GM10266 (cell line): ENCODE measurements at regions not wholly inside any gene's neighbourhood (a gene's known extent, or its start where the extent isn't known, plus 50 kb on each side); places are given as distances from the start of the nearest gene placed in this dataset.

Experiments used
- DNase-seq: peaks from one replicate; pipeline ENCODE4 v3.0.0; 2012; ENCODE audit errors: extremely low spot score
- TF ChIP-seq, protein P1 (sequence below): IDR thresholded peaks from 2 replicates; pipeline ENCODE4 v1.5.1; 2012; ENCODE audit warnings: mild to moderate bottlenecking, low read depth; ENCODE audit not compliant: control insufficient read depth, insufficient read depth; ENCODE audit errors: missing control alignments

DNA sequence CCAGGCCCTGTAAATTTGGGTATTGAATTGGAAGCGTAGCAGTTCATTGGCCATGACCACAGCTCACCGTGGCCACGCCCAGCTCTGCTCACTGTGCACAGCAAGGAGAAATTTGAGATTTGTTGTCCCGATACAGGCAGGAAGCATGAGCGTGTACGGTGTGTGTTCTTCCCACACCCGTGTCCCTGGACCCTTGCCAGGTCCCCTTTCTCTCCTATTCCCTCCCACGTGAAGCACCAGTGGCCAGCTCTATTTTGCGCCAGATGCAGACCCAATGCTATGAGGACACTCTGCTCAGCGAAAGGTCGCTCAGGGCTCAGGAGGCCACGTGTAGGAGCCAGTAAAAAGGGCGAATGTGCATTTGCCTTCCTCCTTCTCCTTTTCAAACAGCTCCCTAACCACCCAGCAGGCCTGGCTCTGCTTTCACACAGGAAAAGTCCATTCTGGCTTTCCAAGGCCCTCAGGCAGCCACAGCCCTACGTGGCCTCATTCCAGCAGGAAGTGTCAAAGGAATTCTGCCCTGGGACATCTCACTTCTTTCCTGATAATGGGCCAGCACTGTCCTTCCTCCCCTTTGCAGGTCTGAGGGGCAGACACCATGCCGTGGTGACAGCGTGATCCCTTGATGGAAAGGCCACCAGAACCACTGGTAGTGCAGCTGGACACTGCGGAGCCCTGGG, 499.2 kb upstream of the CDH4 start:
- TF ChIP-seq, protein P1, sequence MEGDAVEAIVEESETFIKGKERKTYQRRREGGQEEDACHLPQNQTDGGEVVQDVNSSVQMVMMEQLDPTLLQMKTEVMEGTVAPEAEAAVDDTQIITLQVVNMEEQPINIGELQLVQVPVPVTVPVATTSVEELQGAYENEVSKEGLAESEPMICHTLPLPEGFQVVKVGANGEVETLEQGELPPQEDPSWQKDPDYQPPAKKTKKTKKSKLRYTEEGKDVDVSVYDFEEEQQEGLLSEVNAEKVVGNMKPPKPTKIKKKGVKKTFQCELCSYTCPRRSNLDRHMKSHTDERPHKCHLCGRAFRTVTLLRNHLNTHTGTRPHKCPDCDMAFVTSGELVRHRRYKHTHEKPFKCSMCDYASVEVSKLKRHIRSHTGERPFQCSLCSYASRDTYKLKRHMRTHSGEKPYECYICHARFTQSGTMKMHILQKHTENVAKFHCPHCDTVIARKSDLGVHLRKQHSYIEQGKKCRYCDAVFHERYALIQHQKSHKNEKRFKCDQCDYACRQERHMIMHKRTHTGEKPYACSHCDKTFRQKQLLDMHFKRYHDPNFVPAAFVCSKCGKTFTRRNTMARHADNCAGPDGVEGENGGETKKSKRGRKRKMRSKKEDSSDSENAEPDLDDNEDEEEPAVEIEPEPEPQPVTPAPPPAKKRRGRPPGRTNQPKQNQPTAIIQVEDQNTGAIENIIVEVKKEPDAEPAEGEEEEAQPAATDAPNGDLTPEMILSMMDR = no peak
- no peak for DNase-seq

DNA sequence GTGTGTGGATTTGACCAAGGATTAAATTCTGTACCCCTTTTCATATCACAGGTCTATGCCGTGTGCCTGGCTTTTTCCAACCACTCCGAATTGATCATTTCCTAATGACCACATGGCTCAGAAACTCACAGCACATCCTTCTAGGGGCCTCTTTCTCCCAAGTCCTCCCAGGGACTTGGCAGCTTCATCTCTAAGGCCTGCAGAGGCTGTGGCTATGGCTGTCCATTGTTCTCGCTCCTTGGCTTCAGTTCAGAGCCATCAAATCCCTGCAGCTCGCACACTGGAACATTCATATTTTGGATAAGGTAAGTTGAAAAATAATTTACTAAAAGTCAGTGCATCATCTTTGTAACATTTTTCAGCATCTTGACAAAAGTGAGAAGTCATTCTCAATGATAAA, 497.2 kb upstream of the CDH4 start:
- TF ChIP-seq, protein P1 = no peak

DNA sequence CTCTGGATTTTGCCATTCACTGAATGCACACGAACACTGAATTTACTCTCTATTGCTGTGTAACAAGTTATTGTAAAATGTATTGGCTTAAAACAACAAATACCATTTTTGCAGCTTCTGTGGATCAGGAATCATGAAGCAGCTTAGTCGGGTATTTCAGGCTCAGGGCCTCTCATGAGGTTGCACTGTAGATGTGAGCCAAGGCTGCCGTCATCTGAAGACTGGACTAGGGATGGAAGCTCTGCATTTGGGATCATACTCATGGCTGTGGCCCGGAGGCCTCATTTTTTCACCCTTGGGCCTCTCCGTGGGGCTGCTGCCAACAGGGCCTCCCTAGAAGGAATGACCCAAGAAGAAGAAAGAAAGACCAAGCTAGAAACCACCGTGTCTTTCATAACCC, 492.4 kb upstream of the CDH4 start:
- TF ChIP-seq, protein P1 = no peak

More for the DNA sequence above, 497.2 kb upstream of the CDH4 start:
- DNase-seq = no peak

DNA sequence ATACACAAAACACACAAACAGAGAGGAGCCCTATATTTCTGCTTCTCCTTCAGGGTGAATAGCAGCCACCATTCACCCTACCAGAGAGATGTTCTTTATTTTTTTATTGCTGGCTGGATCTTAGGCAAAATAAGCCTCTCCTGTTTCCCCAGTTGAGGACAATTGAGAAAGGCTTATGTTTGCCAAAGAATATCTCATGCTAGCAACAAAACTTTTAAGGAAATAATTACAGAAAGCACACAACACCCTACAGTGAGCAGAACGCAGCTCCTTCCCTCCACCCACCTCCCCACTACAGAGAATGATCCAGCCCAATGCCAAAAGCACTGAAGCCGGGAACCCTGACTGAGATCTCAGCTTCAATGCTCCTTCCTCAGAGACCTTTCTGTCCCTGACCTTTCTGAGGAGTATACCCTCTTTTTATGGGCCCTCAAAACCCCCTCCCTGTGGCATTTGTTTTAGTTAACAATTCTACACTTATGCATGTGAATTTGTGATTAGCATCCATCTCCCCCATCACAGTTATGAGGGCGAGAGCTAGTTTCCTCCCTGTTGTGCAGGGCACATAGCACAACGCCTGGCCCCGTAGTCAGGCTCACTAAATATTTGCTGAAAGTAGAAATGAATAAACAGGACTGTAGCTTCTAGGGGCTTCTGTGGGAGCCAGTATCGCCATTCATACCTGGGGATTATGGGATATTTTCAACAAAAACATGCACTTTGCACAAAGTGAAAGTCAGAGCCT, 491.6 kb upstream of the CDH4 start:
- no peak for DNase-seq
- TF ChIP-seq, protein P1 = no peak

More for the DNA sequence above, 492.4 kb upstream of the CDH4 start:
- no peak for DNase-seq

DNA sequence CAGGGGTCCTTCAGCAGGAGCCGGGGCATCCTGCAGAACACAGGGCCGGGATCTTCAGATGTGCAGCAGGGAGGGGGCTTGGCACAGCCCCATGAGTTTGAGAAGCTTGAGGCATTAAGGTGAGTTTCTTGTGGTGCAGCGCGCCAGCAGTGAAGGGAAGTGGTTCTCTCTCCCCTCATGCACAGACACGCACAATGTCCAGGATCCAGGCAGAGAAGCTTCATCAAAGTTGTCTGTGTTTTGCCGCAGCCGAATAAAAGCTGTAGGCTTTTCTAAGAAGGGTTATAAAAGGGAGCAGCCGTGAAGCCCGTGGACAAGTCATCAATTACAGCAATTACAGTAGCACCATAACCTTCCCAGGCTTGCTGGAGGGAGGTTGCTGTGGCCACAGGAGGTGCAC, 491.0 kb upstream of the CDH4 start:
- no peak for DNase-seq
- TF ChIP-seq, protein P1 = no peak

DNA sequence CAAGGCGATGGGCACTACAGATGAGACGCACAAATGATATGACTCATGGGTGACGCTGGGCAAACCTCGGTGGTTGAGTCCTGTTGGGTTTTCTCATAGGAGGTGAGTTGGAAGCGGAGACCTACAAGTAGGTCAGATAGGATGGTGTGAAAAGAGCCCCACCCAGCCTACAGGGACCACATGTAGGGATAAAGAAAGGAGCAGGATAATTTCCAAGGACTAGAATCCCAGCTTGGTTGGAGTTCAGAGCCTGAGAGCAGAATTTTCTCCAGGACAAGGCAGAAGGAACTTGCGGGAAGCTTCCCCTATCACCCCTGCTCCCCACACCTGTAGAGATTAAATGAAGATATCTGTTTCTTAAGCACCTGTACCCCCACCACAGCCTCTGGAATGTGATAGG, 489.7 kb upstream of the CDH4 start:
- TF ChIP-seq, protein P1 = no peak

DNA sequence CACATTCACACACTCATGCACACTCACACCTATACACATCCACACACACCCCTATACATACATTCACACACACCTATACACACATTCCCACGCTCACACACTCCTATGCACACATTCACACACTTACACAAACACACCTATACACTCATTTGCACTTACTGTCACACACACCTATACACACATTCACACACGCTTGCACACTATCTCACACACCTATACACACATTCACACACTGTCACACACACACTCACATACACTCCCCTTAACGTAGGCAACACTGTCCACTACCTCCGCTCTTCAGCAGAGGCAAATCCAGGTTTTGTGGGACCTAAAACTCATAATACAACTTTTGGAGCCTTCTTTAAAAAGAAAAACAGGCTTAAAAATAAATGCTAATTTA, 487.7 kb upstream of the CDH4 start:
- TF ChIP-seq, protein P1 = no peak
- no peak for DNase-seq

More for the DNA sequence above, 489.7 kb upstream of the CDH4 start:
- DNase-seq = no peak
